ENCODE measurements at regions not wholly inside any gene's neighbourhood (a gene's known extent, or its start where the extent isn't known, plus 50 kb on each side); places are given as distances from the start of the nearest gene placed in this dataset.

- TF ChIP-seq CTCF (IDR thresholded peaks at IDR 0.05) (no peak), POLR2A (IDR thresholded peaks at IDR 0.05) (no peak), POLR2AphosphoS5 (IDR thresholded peaks at IDR 0.05) (no peak)
Observed at GRCh38 chr3:187465503-187465902, 97.3 kb downstream of the RTP4 start.
